HG03442 (cell line): ENCODE measurements at regions not wholly inside any gene's neighbourhood (a gene's known extent, or its start where the extent isn't known, plus 50 kb on each side); places are given as distances from the start of the nearest gene placed in this dataset.
"Not testable (repeated sequence)": the region's sequence is repeated elsewhere in the genome, so short reads cannot be mapped to it uniquely, and the experiment has no call there.

ENCODE experiments used
- ATAC-seq: cut with Tn5 transposase; IDR thresholded peaks from one replicate; pipeline ENCODE4 v1.9.1; 2021; ENCODE audit warnings: mild to moderate bottlenecking, moderate library complexity; ENCODE audit not compliant: unreplicated experiment

DNA sequence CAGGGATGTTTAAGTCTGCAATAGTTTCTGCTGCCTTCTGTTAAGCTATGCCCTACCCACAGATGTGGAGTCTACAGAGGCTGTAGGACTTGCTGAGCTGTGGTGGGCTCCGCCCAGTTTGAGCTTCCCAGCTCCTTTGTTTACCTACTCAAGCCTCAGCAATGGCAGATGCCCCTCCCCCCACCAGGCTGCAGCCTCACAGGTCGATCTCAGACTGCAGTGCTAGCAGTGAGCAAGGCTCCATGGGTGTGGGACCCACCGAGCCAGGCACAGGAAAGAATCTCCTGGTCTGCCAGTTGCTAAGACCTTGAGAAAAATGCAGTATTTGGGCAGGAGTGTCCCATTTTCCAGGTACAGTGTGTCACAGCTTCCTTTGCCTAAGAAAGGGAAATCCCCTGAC lies 435.2 kb upstream of the TOM1L1 start:
- not testable (repeated sequence) for ATAC-seq

DNA sequence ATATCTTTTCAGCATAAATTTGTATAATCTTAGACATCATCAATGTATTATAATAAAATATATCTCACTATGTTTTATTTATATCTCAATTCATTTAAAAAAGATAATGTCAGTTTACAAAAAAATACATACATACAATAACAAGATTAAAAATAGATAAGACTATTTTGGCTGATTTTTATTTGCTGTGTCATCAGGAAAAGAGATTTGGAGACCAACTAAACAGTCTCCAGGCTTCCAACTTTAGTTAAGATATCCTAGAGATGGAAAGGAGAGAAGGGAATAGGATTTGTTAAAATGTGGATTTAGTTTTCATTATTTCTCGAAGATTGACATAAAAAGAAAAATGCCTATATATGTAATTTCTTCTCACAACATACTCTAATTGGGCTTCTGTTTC lies 433.8 kb upstream of the TOM1L1 start:
- no peak for ATAC-seq

DNA sequence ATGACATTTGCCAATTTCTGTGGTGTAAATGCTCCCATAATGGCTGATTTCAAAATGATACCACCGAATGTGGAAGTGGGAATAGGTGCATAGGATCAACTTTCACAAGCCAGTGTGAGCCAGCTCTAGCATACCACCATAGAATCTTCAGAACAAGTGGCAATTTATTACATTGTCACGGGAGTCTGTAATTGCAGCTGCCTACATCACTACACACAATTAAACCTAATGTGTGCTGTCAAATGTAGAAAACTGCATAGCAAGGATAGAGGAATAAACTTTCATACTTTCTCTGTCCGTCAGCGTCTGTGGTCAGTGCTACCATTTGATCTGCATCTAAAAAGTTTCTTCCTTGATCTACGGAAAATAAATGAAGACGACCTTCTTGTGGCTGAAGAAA lies 417.8 kb upstream of the TOM1L1 start:
- ATAC-seq: no peak

DNA sequence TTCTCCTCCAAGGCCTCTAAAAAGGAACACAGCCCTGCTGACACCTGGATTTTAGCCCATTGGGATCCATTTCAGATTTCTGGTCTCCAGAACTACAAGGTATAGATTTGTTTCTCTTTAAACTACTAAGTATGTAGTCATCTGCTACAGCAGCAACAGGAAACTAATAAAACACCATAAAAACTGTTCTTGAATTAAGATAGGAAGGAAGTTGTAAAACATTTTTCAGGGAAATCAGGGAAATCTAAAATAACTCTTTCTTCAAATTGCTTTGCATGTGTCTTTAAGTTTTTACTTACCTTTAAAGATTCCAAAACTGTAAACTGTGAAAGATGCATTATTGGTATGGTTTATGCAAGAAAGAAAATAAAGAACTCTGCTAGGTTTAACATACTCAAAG lies 407.0 kb upstream of the TOM1L1 start:
- ATAC-seq: no peak

DNA sequence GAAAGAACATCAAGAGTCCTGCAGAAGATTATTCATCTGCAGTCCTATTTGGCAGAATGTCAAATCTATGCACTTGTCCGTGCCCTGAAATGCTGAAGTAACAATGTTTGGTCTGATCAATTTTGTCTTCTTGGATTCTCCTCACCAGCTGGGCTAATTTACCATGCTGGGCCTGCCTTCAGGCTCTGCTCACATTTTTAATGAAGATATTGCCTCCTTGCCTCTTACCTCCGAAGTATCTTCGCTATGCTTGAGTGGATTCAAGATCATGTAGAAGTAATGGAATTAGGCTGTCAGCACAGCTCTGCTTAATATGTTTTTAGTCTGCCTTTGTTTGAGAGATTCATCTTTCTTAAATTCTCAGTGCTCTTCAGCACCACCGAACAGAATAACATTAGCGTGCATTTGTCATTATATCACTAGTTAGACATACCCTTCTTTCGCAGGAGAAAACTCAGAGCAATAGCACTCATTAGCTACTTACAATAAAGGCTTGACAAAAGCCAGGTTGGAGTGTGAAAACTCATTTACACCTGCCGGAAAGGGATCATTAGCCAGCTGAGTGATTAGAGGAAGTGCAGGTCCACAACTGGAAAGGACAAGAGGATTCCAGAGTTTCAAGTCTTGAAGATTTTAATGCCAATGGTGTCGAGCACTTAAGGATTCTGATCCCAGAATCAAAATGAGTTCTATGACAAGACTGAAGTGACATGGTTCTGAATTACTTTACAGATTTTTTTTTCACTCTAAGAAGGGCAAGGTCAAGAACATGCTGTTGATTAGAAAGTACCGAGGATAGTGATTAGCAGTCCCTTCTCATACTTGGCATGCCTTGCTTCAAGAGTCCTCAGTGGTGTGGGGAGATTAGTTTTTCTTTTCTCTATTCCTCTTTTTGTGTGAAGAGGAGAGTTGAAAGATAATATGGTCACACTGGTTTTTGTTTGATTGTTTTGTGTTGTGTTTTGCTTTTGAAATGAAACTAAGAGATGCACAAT lies 405.6 kb upstream of the TOM1L1 start:
- ATAC-seq: no peak

DNA sequence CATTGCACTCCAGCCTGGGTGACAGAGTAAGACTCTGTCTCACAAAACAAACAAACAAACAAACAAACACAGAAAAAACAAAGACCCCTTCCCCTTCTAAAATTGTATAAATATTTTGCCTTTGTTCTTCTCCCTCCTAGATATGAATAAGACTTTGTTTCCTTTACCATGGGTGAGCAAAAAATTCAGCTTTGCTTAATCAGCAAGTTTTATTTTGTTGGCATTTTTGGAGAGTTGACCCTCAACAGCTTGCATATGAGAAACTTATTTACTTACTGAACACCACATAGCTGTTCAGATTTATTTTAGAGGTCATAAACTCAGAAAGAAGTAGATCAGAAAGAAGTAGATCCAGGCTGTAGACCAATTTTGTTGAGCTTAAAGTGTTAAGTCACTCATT lies 395.2 kb upstream of the TOM1L1 start:
- no peak for ATAC-seq

DNA sequence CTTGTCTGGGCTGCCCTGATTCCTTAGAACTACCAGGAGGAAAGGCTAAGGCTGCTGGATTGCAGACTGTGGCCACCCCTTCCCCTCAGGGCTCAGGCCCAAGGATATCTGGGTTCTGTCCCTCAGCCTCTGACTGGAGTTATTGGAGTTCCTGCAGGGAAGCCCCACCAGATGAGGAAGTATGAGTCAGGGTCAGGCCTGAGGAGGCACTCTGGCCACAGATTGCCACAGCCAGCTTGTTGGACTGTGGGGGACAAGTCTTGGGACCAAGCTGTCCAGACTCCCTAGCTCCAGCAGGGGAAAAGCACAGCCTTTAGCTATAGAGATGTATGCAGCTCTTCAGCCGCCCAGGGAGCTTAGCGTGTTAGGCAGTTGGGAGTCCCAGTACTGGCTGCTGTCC lies 381.9 kb upstream of the TOM1L1 start:
- ATAC-seq: no peak

DNA sequence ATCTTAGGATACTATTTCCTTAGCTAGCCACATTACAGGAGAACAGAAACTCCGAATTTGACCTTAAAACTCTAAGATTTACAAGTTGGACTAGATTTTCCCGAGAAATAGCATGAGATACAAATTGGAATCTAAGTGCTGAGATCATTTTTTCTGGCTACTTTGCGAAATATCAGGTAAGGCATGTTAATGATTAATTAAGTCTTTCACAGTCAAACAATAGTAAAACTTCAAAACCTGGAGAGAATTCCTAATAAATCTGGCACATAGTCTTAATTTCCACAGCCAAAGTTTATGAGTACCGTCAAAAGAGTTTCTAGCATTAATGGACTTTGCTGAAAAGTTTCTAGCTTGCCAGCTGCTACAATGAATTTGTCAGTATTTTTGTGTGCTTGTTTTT lies 379.5 kb upstream of the TOM1L1 start:
- ATAC-seq: no peak

DNA sequence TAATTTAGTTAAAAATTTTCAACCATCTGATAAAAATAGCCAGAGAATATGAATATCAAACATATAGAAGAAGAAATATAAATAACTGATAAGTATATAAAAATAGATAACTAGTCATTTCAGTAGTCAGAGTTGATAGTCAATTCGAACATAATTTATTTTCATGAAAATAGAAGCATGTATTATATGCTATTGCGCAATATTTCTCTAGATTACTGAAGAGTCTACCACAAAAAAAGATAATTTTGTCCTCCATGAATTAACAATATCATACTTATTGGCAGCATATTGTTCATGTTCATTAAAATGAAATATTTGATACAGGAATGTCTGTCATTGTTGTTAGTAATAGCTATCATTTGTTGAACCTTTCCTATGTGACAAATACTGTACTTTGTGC lies 376.2 kb upstream of the TOM1L1 start:
- ATAC-seq: no peak

DNA sequence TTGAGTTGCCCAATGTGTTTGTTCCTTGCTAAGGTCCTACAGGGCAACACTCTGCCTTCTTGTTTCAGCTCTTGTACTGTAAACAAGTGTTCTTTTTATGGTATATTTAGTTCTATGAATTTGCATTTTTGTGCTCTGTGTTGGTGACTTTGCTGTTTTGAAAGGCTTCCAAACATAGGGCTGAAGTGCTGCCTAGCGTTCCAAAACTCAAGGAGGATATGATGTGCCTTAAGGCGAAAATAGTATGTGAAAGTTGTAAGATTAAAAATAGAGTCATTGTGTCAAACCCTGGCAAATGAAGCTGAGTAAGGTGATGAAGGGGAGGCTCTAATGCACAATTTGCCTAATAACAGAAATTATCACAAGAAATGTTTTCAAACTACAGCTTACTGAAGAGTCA lies 372.7 kb upstream of the TOM1L1 start:
- ATAC-seq: no peak

DNA sequence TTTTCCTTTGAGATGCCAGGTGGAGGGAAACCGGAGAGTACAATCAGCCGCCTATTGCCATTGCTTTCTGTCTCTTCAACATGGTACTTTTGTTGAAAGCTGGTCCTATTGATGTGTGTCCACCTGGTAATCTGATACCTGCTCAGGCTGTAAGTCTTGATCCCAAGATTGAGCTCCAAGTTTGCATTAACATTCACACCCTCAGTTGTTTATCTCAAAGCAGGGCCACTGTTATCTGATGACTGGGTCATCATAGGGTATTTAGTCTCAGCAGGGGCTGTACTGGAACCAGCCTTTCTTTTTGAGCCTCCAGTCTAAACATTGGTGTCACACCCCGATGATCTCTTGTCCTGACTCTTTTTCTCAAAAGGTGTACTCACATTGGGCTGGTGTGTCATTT lies 370.3 kb upstream of the TOM1L1 start:
- no peak for ATAC-seq

DNA sequence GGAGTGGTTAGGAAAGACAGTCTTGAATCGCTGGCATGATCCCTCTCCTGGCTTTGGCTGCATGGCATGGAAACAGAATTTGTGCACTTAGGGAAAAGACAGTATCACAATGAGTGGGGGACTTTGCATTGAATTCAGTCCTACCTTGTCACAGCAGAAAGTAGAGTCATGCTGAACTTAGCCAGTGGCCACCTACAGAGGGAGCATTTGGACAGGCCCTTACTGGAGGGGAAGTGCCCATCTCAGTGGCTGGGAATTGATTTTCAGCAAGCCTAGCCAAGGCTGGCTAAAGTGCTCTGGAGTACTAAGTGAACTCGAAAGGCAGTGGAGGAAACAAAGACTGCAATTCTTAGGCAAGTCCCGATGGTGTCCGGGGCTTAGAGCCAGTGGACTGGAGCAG lies 364.3 kb upstream of the TOM1L1 start:
- ATAC-seq: no peak

DNA sequence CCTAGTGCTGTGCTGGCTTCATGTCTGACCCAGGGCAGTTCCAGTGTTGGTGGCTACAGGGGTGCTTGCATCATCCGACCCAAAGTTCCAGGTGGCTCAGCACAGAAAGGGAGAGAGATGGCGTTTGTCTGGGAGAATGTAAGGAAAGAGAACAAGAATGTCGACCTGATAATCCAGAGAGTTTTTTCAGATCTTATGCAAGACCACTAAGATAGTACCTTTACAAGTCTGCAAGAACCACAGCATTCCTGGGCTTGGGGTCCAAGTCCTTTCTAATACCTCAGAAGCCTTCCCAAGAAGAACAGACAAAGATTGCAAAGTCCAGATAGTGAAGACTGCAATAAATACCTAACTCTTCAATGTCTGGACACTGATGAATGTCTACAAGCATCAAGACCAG lies 363.0 kb upstream of the TOM1L1 start:
- ATAC-seq: no peak

DNA sequence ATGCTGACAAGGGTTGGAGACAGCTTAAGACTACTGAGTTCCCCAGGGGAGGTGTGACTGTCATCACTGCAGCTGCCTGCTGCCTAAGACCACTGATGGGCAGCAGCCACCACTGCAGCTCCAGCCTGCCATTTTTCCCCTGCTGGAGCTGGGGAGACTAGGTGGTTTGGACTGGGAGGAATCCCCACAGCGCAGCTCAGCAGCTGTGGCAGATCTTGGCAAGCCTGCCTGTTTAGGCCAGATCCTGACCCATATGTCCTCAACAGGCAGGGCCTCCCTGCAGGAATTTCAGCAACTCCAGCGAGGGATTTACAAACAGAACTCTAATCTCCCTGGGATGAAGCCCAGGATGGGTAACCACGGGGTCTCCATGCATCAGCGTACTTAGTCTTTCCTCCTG lies 356.4 kb upstream of the TOM1L1 start:
- no peak for ATAC-seq

DNA sequence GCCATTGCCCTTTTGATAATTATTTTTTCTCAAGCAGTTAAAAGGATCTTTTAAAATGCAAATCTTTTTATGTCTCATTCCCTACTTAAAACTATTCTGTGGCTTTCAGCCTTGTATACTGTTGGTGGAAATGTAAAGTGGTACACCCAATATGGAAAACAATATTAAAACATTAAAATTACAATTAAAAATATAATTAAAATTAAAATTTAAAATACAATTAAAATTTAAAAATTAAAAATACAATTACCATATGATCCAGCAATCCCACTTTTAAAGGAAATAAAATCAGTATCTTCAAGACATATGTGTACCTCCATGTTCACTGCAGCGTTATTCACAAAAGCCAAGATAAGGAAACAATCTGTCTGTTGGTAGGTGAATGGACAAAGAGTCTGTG lies 340.8 kb upstream of the TOM1L1 start:
- ATAC-seq: no peak

DNA sequence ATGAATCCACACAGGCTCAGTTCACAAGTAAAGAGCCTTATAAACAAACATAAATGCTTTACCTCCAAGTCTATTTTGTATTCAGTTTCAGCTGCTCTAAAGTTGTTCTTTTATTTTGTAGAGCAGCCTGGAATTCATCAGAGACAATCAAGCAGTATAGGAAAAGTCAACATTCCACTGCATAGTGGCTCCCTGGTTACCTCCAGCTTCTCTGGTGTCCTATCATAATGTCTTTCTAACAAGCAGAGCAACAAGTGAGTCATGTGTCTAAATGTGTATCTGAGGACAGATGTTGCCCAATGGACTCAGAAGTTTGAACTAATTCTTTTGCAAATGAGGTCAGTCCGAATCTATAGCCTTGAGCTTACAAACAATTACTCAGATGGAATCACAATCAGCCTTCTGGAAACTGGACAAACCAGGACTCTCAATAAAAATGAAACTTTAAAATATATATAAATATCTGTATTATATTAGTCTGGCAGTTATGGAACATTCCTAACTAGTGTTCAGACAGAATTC lies 292.0 kb upstream of the TOM1L1 start:
- no peak for ATAC-seq

DNA sequence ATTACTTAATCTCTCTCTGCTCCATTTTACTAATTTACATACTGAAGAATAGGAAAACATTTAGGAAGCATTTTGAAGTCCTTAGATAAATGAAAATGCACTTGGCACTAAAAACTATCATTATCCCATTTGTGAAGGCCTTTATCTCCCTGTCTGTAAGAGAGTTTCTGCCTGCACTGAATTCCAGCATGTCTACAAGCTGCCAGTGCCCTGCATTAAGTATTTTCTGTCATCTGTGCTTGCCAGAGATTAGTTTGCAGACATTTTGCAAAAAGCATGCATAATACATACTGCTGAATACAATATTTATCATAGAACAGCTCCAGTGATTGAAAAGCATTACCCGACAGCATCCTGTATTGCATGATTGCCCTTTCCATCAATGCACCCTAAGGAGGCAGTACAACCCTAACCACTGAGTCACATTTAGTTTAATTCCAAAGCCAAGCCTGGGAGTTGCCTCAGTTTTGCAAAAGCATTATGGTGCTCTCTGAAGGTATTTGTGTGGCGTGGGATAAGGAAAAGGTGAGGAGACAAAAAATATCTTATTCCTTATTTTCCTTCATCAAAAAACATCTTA lies 280.2 kb upstream of the TOM1L1 start:
- no peak for ATAC-seq

DNA sequence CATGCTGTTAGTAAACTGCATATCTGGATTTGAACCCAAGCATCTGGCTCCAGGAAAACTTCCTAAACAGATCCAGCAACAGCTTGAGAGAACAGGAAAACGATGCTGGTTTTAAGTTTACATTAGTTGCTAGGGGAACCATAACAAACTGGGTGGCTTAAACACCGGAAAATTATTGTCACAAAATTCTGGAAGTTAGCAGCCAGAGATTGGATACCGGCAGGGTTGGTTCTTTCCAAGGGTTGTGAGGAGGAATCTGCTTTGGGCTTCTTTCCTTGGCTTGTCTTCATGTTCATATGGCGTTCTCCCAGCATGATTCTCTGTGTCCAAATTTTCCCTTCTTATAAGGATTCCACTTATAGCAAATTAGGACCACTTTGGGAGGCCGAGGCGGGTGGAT lies 276.9 kb upstream of the TOM1L1 start:
- no peak for ATAC-seq

DNA sequence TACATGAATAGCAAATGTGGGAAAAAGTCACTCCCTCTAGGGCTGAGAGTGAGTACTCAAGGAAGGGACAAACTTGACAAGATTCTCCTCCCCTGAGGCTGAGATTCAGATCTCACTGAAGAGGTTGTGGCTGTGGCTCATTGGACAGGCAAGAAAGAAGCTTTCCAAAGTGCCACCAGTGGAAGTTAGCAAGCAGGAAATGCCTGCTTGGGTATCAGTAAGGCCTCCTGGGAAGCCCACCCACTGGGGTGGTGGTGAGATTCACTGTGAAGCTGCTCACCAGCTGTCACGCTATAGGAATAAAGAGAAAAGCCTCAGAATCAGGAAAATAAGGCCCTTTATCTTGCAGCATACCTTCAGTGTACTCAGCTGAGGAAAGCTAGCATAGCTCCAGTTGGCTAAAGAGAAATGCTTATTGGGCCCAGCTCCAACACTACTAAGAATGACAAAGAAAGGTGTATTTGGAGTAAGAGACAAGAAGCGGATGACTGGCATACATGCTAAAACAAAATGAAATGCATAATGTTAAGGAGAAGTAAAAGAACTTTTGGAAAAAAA lies 274.4 kb upstream of the TOM1L1 start:
- ATAC-seq: no peak

DNA sequence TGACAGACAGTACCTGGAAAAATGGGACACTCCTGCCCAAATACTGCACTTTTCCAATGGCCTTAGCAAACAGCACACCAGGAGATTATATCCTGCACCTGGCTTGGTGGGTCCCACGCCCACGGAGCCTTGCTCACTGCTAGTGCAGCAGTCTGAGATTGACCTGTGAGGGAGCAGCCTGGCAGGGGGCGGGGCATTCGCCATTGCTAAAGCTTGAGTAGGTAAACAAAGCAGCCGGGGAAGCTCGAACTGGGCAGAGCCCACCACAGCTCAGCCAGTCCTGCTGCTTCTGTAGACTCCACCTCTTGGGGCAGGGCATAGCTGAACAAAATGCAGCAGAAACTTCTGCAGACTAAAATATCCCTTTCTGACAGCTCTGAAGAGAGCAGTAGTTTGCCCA lies 261.2 kb upstream of the TOM1L1 start:
- ATAC-seq: not testable (repeated sequence)

DNA sequence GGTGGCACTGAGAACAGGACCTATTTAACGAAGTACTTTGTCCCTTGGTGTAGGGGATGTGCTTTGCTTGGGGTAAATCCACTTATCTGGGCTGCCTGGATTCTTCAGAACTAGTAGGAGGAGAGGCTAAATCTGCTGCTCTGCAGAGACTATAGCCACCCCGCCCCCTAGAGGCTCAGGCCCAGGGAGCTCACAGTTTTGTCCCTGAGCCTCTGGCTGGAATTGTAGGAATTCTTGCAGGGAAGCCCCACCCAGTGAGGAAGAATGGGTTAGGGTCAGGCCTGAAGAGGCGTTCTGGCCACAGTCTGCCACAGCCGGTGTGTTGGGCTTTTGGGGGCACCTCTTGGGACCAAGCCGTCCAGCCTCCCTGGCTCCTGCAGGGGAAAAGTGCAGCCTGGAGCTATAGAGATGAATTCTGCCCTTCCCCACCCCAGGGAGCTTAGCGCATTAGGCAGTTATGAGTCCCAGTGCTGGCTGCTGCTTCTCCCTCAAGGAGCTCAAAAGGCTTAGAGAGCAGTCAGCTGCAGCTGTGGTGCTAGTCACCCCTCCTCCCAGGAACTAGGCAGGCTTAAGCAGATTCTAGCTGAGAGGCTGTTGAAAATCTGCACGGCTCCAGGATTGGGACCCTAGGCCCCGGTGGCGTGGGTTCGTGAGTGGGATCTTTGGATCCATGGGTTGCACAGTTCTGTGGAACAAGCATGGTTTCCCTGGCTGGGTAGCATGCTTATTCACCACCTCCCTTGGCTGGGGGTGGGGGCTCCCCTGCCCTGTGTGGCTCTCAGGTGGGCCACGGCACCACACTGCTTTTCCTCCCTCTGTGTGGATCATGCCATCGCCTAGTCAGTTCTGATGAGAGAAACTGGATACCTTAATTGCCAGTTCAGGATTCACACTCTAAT lies 237.4 kb upstream of the TOM1L1 start:
- no peak for ATAC-seq
